MCF 10A (cell line): ENCODE measurements at regions not wholly inside any gene's neighbourhood (a gene's known extent, or its start where the extent isn't known, plus 50 kb on each side); places are given as distances from the start of the nearest gene placed in this dataset.

Experiments
- BruUV-seq: library from RNA; stranded (reverse); fragments of 400-500 nt; replicated peaks from 2 replicates; lab custom pipeline; 2021; lab: Mats Ljungman, UMichigan
- CTCF ChIA-PET: fragments of 300-600 bp; sonication (Branson Sonifier 250); formaldehyde crosslinking; extraction: SDS; loops from one replicate; lab custom pipeline; 2021; ENCODE audit warnings: antibody characterized with exemption, inconsistent platforms; lab: Yijun Ruan, JAX
- POLR2A ChIA-PET: fragments of 300-600, 350-650 bp; sonication (Branson Sonifier 250); formaldehyde crosslinking; extraction: SDS; loops from one replicate; lab custom pipeline; 2020; ENCODE audit warnings: antibody characterized with exemption, inconsistent platforms; lab: Yijun Ruan, JAX
- DNase-seq: peaks from one replicate; pipeline ENCODE4 v3.0.0-alpha.2; 2018; ENCODE audit not compliant: unreplicated experiment
- H3K27ac Mint-ChIP-seq: one replicate; pipeline ENCODE4 v1.8.0; 2022; ENCODE audit warnings: mild to moderate bottlenecking, low read depth, mixed read lengths; ENCODE audit not compliant: unreplicated experiment
- H3K27me3 Mint-ChIP-seq: one replicate; pipeline ENCODE4 v1.8.0; 2022; ENCODE audit warnings: mixed read lengths; ENCODE audit not compliant: insufficient read depth, unreplicated experiment
- H3K36me3 Mint-ChIP-seq: one replicate; pipeline ENCODE4 v1.8.0; 2022; ENCODE audit warnings: mild to moderate bottlenecking, moderate library complexity, mixed read lengths; ENCODE audit not compliant: insufficient read depth, unreplicated experiment
- H3K4me1 Mint-ChIP-seq: one replicate; pipeline ENCODE4 v1.8.0; 2022; ENCODE audit warnings: mixed read lengths; ENCODE audit not compliant: insufficient read depth, unreplicated experiment
- H3K4me3 Mint-ChIP-seq: one replicate; pipeline ENCODE4 v1.8.0; 2022; ENCODE audit warnings: mild to moderate bottlenecking, moderate library complexity, mixed read lengths; ENCODE audit not compliant: unreplicated experiment
- H3K9me3 Mint-ChIP-seq: one replicate; pipeline ENCODE4 v1.8.0; 2022; ENCODE audit warnings: mixed read lengths; ENCODE audit not compliant: unreplicated experiment
- CTCF ChIP-seq: fragments of 200-600 bp; IDR thresholded peaks from one replicate; pipeline ENCODE4 v1.8.0; 2022; ENCODE audit warnings: antibody characterized with exemption, mild to moderate bottlenecking; ENCODE audit not compliant: unreplicated experiment
- intact Hi-C: fragments of 100-400 bp; cut with micrococcal nuclease; formaldehyde crosslinking; loops from 2 replicates; pipeline ENCODE4 v1.14.1; 2022

GRCh38 chr15:47552978-47553608, 164.2 kb upstream of the SEMA6D start:
- no peaks in the 10 kb centered on the region for H3K36me3 Mint-ChIP-seq
- ChIA-PET CTCF (interaction anchor here (0.6 kb wide), 1 partner anchor 335 kb away, joined by 3 read pairs; no protein-coding TSS in a partner anchor), POLR2A (no interaction called here)
- H3K27ac Mint-ChIP-seq: no peak overlapping the region
- no peaks in the 10 kb centered on the region for H3K9me3 Mint-ChIP-seq
- DNase-seq: no peak
- H3K4me3 Mint-ChIP-seq: no peak overlapping the region
- no peak for TF ChIP-seq CTCF
- H3K27me3 Mint-ChIP-seq: no peaks in the 10 kb centered on the region
- intact Hi-C loops: no loop called here
- H3K4me1 Mint-ChIP-seq: no peaks in the 10 kb centered on the region
- no TSS peak for BruUV-seq

- BruUV-seq: no TSS peak
- TF ChIP-seq CTCF: no peak
- Mint-ChIP-seq H3K36me3 (no peaks in the 10 kb centered on the region), H3K4me1 (no peaks in the 10 kb centered on the region), H3K27ac (no peak overlapping the region), H3K9me3 (no peaks in the 10 kb centered on the region), H3K4me3 (no peak overlapping the region), H3K27me3 (no peaks in the 10 kb centered on the region)
- ChIA-PET CTCF (no interaction called here), POLR2A (no interaction called here)
- no peak for DNase-seq
- intact Hi-C loops: no loop called here
These were observed 163.4 kb upstream of the SEMA6D start for GRCh38 chr15:47553947-47554346.

GRCh38 chr15:47561102-47561501, 156.2 kb upstream of the SEMA6D start:
- intact Hi-C loops: no loop called here
- no peak for TF ChIP-seq CTCF
- no peaks in the 10 kb centered on the region for H3K9me3 Mint-ChIP-seq
- H3K27me3 Mint-ChIP-seq: no peaks in the 10 kb centered on the region
- H3K27ac Mint-ChIP-seq: no peak overlapping the region
- no peaks in the 10 kb centered on the region for H3K4me1 Mint-ChIP-seq
- BruUV-seq: no TSS peak
- H3K4me3 Mint-ChIP-seq: no peak overlapping the region
- ChIA-PET CTCF (interaction anchor here (0.6 to 0.8 kb wide), 2 partner anchors 167 to 295 kb away, joined by 3 read pairs; no protein-coding TSS in a partner anchor), POLR2A (no interaction called here)
- no peaks in the 10 kb centered on the region for H3K36me3 Mint-ChIP-seq
- DNase-seq: no peak

- ChIA-PET CTCF (no interaction called here), POLR2A (no interaction called here)
- TF ChIP-seq CTCF: no peak
- Mint-ChIP-seq H3K27me3 (no peaks in the 10 kb centered on the region), H3K27ac (no peak overlapping the region), H3K4me1 (no peaks in the 10 kb centered on the region), H3K4me3 (no peak overlapping the region), H3K36me3 (no peaks in the 10 kb centered on the region), H3K9me3 (no peaks in the 10 kb centered on the region)
- no TSS peak for BruUV-seq
- DNase-seq: no peak
- intact Hi-C loops: no loop called here
These were observed 151.4 kb upstream of the SEMA6D start for GRCh38 chr15:47565949-47566348.
